CD4-positive, alpha-beta T cell treated with Interleukin-21 for 1 hour (primary cell): ENCODE measurements at regions not wholly inside any gene's neighbourhood (a gene's known extent, or its start where the extent isn't known, plus 50 kb on each side); places are given as distances from the start of the nearest gene placed in this dataset.

ENCODE experiments used
- DNase-seq: peaks from one replicate; pipeline ENCODE4 v3.0.0-alpha.2; 2020

GRCh38 chr5:2178071-2178477, 295.3 kb upstream of the IRX4 start:
- no peak for DNase-seq

DNA sequence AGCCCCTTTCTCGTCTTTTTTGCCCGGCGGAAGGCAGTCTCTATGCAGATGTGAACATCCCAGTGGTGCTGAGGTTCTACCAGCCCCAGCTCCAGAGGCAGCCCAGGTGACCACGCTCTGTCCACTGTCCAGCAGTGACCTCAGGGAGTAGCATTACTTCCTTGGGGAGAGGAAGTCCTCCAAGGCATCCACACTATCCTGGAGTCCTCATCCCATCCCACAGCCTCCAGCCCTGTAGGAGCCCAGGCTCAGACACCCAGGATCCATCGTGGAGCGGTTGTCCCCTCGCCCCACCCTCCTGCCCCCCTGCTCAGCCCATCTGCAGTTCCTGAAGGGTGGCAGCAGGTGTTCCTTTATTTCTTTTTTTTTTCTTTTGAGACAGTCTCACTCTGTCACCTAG, 294.5 kb upstream of the IRX4 start:
- no peak for DNase-seq

GRCh38 chr5:2176581-2176980, 293.9 kb upstream of the IRX4 start:
- DNase-seq: no peak

DNA sequence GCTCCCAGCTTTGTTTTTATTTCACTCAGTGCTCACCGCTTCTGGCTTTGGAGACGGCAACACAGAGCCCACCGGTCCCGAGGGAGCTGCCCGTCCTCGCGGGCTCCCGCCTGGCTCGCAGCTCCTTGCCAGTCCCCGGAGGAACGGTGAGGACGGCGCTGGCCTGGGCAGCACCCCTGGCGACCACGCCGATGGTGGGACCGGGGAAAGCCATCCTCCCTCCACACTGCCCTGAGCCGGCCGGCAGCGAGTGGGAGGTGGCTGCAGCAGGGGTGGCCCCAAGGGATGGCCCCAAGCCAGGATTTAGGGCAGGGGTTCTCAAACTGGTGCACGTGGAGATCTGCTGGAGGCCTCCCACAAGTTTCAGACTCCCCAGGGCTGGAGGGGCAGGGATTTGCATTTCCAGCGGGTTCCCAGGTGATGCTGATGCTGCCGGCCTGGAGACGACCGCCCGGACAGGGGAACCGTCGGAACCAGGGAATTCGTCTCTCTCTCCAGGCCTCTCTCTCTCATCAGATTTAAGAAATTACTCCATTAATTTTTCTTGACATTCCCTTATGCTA, 293.2 kb upstream of the IRX4 start:
- DNase-seq: no peak

GRCh38 chr5:2175041-2175440, 292.3 kb upstream of the IRX4 start:
- DNase-seq: no peak

DNA sequence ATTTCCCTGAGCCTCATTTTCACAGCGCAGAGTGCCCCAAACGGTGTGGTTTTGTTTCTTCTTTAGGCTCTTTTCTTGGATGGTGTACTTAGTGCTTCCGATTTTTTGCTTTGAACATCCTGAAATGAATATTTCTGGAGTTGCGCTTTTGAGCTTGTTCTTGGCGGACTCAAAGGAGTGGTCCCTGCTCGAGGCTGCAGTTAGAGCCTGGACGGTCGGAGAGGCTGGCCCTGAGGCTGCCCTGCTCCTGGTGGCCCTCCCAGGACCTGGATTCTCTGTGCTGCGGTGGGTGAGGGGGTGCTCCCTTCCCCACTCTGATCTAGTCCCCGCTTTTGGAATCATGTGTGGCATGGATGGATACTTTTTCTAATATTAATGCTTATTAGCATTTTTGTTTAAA, 291.8 kb upstream of the IRX4 start:
- no peak for DNase-seq

DNA sequence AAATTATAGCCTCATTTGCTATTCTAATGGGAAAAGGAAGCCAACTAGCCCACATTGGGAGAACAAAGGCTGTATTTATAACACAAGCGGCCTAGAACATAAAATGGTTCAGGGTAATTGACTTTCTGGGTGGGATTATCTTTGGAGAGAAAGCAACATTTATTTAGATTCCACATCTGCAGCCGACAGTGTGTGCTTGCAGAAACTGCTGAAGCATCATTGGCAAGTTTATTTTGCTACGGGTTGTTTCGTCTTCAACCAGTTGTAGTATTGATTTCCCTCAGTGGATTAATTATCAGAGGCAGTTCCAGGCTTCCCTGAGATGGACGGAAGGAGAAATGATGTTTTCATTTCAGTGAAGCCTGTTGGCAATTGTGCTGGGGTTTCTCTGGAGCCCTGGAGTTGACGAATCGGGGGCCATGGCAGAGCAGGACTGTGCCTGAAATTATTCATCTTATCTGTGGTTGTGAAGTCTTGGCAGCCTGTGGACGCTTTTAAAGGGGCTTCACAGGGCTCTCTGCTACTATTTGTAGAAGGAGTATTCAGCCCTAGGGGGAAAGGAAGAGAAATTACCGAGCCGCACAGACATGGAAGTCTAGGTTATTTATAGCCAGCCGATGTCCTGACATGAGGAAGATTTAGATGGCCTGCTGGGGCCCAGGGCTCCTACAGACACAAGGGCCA, 290.6 kb upstream of the IRX4 start:
- DNase-seq: no peak

DNA sequence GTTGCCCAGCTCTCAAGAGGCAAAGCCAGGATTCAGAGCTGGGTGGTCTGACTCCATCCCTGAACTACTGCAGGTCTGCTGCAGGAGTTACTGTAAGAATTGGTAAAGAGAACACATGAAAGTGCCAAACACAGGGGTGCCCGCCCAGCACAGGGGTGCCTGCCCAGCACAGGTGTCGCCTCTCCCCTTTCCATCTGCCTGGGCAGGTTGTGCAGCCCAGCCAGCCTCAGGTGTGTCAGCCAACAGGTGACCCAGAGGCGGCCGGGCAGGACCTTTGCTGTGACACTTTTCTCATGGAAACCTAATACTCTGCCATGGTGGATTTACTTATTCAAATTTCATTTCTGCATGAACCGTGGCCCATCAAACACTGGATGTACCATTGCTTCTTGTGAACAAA, 289.7 kb upstream of the IRX4 start:
- no peak for DNase-seq

- no peak for DNase-seq
Measured at GRCh38 chr5:2170761-2171160, 288.0 kb upstream of the IRX4 start.

DNA sequence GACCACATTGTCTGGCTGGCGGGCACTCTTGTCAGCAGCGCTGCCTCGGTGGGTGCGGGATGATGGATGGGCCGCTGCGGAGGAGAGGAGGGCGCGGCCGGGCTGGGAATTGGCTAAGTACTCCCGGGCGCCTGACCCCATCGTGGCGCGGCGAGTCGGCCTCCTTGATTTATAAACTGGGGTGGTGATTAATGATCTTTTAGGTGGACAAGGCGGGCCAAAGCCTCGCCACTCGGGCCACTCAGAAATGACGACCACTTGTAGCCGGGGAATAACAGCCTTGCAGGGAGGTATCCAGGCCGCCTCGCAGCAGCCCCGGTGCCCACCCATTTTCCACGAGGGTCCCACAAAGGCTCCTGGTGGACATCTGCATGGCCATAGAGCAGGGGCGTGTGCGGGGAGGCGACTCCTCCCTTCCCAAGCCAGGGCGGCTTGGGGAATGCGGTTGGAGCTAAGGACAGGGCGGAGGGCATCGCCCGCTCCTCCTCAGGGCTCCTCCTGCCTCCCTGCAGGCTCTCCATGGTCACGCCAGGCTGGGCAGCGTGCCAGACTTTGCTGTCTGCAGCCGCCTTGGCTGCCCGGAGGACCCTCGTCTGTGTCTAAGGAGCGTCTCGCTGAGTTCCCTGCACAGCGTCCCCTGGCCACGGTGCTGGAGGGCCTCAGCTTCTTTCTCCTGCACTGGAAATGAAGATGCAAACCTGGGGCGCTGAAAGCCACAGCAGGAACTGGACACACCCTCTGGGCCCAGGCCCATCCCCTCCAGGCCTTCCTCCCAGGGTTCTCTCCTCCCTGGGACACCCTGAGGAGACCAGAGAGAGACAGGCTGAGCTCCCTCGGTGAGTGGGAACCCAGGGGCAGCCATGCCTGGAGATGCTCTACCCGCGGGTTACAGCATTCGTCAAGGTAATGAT, 287.4 kb upstream of the IRX4 start:
- no peak for DNase-seq

- DNase-seq: no peak
Measured at GRCh38 chr5:2169430-2169808, 286.7 kb upstream of the IRX4 start.

DNA sequence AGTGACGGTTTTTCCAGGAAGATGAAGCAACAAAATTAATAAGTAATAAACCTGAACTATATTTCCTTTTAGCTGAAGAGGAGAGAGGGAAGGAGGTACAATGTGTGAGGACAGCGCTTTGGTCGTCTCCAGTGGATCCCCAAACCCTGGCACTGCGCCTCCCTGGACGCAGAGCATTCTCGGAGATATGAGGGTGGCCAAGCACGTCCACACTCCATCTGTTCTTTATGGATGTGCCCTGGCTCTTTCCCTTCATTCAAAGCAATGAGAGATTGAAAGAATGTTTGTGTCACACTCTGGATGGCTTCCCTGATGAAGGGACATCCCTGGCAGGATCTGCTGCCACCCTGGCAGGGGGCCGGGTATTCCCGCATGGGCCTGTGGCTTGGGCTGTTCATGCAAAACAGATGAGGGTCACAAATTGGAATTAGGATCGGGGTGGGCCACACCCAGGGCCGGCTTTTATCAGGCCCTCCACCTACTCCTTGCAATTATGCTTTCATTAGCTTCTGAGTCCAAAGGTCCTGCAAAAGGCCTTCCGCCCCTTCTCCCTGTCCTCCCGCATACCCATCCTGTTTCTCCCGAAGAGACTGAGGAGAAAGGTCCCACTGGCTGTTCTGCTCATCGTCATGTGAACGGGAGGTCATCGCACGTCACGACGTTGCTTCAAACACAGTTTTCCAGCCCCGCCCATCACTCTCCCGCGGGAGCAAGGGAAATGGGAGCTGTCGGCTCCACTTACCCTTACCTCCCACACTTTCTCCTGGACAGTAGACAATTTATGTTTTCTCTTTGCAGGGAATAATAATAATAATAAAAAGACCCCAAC, 286.1 kb upstream of the IRX4 start:
- no peak for DNase-seq

DNA sequence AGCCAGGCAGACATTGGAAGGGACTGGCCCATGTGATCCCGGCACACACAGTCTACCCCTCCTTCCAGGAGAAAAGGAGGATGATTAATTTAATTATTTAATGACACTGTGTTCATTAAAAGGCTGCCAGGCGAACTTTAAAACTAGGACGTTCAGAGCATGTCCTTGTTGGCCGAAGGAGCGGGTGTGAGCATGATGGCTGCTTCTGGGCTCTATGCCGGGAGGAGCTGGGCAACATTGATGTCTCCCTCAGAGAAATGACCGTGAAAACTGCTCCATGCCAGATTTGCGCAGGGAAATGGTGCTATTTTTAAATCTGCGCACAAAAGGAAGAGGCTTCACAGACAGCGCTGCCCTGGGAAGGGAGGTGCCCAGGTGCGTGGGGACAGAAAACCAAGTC, 284.9 kb upstream of the IRX4 start:
- no peak for DNase-seq

GRCh38 chr5:2166979-2167377, 284.3 kb upstream of the IRX4 start:
- DNase-seq: no peak

- no peak for DNase-seq
Measured at GRCh38 chr5:2166306-2166978, 283.7 kb upstream of the IRX4 start.

GRCh38 chr5:2165615-2166305, 283.0 kb upstream of the IRX4 start:
- DNase-seq: no peak

DNA sequence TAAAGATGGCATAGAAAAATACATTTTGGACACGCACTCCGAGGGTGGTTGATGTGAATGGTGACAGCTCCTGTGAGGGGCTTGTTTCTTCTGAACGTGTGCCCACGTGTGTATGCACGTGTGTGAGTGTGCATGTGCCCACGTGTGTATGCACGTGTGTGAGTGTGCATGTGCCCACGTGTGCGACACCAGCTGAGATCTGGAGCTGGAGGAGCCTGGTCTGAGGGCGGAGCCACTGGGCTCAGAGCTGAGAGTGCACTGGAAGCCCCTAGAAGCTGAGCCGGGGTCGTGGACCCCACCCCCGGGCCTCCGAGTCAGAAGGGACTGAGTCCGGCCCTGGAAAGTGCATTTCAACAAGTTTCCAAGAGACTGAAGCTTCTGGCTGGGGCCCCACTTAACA, 282.5 kb upstream of the IRX4 start:
- DNase-seq: no peak

DNA sequence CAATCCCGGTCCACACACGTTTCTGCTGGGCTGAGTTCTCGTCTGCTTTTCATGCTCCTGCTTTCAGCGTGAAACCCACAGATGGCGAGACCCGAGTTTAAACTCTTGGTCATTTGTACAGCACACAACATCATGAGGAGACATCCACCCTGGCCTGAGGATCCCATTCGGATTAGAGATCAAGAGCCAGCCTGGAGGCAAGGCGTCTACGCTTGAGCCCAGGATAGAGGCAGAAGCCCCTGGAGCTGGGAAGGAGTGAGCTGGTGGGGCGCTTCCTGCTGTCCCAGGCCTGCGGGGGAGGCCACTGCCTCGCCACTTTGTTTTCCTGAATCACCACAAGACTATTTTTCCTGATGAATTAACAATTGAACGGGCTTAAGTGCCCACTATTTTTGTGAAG, 281.9 kb upstream of the IRX4 start:
- no peak for DNase-seq

GRCh38 chr5:2163940-2164490, 281.3 kb upstream of the IRX4 start:
- no peak for DNase-seq

- no peak for DNase-seq
Measured at GRCh38 chr5:2163060-2163856, 280.5 kb upstream of the IRX4 start.

GRCh38 chr5:2160811-2161210, 278.1 kb upstream of the IRX4 start:
- no peak for DNase-seq
